A172 (cell line): ENCODE measurements at regions not wholly inside any gene's neighbourhood (a gene's known extent, or its start where the extent isn't known, plus 50 kb on each side); places are given as distances from the start of the nearest gene placed in this dataset.
A peak's percentile ranks its signal among the peaks of the same experiment; 100 is the strongest.
"Not testable (repeated sequence)": the region's sequence is repeated elsewhere in the genome, so short reads cannot be mapped to it uniquely, and the experiment has no call there.

Source experiments
- DNase-seq: peaks from one replicate; pipeline ENCODE4 v3.0.0-alpha.2; 2015; ENCODE audit warnings: low spot score

DNA sequence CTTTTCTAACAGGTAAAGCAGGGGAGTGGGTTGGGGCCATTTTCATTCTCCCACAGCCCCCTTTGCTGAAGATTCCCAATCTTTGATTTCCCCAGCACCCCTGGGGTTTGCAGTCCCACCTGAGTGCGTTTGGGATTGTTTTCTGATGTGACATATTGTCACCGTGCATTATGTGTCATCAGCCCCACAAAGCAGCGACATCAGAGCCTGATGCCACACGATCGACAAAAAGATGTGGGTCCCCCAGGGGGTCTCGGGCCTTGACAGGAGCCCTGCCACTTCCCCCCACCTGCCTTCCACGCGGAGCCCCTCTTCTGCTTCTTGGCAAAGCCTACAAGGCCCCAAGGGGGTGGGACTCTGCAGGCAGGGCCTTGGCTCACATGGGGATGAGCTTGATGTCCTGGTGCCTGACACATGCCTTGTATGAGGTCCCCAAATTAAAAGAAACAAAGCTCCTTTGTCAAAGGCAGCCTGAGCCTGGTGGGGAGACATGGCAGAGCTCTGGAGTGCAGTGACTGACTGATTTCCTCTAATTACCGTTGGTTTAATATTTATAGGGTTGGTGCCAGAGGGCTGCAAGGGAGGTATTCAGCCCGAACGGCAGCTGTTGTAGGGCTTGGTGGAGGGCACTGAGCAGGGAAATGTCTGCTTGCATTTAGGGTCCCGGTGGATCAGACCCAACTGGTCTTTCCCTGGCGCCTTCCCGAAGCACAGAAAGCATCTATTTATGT, 149.2 kb downstream of the MIAT start:
- no peak for DNase-seq

DNA sequence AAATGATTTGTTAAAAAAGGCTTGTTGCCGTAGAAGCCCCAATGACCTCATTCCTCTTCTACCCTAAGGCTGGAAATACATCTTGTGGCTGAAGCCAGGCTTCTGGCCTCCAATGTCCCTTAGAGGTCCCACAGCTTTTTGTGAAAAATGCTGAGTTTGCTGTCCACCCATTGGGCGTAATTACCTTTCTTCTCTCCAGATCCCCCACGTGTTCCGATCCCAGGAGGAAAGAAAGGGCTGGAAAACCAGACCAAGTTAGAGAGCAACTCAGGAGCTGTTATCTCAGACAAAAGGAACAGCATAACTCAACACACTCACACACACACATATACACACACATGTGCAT, 154.2 kb downstream of the MIAT start:
- DNase-seq = no peak

DNA sequence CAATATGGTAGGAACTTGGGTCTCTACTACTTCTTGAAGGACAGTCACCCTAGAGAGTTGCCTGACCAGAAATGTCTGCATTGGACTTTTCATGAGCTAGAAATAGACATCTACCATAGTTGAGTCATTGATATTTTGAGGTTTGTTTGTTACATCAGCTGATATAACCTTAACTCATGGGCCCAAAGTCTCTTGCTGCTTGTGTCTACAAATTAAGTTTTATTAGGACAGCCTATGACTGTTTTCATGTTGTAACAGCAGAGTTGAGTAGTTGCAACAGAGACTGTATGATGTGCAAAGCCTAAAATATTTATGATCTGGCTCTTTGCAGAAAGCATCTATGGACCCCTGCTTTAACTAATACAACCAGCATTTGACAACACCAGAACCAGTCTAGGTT, 155.3 kb downstream of the MIAT start:
- DNase-seq = no peak

DNA sequence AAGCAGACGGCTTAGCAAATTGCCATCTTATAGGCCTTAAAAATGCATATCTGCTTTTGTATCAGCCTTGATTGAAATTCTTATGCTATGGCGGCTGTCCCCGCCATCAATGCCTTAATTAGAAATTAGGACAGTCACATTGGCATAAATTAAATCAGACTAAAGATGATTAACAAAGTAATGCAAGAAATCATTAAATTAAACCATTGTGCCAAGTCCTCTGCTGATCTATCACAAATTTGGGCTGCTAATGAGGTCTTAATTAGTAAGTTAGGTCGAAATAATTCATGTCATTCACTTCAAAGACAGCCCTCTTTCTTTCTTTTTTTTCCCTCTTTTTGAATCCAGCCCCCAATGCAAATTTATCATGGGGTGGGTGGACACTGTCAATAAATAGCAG, 159.3 kb downstream of the MIAT start:
- DNase-seq = no peak

DNA sequence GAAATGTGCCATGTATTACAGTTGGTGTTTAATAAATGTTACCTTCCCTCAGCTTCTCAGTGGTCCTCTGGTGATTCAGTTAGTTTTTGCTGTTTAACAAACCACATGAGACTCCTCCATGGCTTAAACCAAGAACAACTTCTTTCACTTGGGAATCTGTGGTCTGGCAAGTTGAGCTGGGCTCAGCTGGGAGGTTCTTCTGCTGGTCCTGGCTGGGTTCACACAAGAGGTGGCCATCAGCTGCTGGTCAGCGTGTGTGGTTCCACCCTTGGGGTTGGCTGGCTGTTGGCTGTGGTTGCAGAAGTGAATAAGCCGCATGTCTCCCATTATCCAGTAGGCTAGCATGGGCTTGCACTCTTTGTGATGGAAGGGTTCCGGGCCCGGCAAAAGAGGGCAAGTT, 160.5 kb downstream of the MIAT start:
- DNase-seq = no peak

DNA sequence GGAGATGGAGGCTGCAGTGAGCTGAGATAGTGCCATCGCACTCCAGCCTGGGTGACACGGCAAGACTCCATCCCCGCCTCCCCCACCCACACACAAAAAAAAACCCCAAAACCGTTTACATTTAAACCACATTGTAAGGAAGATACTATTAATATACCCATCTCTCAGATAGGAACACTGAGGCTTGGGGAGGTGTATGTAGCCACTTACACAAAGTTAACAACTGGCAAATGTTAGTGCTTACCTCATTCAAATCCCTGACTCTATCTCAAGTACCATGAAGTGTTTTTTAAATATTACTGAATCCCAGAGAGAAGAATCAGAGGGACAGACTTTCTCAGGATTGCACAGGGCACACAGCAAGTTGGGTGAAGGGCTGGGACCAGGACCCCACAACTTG, 164.5 kb downstream of the MIAT start:
- DNase-seq = no peak

DNA sequence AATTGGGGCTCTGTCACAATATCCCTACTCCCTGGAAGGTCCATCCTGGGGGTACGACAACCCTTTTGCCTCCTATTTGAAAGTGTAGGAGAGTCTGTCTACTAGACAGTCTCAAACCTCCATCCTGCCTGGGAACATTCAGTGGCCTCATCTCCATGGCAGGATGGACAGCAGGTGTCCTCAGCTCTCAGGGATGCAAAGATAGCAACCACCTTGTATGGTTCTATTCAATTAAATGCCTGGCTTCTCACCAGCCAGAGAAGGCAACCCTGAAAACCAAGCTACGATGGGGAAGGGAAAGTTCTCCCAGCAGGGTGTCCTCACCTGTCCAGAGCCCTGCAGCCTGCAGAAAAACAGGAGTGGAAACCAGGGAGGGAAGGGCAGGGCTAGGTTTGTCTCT, 164.9 kb downstream of the MIAT start:
- DNase-seq = no peak

DNA sequence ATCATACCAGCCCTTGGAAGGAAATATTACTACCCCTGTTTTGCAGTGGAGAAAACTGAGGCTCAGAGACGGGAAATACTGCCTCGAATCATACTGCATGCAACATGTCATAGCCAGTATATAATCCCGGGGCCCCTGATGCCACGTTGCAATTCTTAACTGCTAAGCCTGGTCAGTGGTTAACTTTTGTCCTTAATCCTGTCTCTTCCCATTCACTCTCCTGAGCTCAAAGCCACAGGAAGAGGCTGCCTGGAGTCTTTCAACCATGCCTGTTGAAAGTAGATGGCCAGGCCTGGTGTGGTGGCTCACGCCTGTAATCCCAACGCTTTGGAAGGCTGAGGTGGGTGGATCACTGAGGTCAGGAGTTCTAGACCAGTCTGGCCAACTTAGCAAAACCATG, 166.6 kb downstream of the MIAT start:
- DNase-seq = no peak

DNA sequence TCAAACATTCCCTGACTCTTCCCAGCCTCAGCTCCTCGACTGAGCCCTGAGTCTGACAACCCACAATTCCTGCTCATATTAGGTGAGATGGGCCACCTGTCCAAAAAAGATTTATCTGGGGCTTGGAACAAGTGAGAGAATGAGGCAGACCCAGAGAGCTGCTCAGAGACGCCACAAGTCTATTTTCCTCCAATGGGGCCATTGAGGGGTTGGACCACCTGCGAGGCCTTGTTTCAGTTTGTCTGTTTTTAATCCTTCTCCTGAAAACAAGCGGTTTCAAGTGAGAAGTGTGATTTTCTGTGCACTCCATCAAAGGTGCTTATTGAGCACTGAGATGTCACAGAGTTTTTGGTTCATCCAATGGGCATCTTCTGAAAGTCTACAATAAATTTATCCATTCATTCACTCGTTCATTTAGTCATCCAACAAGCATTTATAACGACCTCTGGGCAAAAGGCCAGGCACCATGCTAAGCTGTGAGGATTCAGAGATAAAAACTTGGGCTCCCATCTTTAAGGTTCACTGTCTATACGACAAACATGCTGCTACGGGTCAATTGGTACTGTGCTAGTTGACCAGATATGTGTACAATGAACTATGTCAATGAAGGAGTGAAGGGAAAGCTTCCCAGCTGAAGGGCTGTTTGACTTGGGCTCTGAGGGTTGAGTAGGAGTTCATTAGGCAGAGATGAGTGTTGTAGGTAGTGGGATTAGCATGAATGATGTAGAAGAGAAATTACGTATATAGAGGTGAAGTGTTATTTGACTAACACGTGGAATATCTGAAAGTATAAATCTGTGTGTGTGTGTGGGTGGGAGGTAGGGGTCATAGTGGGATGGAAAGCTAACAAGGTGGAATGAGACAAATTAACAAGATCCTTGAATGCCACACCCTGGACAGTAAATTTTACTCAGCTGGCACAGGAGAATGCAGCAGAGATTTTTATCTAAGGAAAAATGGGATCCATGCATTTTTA, 168.9 kb downstream of the MIAT start:
- DNase-seq = no peak

DNA sequence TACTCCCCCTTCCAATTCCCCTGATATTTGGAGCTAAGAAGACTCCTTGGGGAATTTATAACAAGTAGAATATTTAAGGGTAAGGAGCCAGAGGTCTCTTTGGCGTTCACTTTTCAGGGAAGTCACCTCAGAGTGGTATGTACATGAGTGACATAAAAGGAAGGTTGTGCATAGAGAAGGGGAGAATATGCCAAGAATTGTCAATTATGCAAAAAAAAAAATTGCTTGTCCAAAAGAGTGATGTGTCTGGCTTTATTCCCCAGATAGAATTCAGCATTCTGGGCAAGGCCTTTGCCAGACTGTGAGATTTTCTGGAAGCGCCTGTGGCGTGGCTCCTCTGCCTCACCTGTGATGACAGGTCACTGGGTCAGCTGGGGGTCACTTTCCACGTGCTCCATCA, 170.2 kb downstream of the MIAT start:
- no peak for DNase-seq

DNA sequence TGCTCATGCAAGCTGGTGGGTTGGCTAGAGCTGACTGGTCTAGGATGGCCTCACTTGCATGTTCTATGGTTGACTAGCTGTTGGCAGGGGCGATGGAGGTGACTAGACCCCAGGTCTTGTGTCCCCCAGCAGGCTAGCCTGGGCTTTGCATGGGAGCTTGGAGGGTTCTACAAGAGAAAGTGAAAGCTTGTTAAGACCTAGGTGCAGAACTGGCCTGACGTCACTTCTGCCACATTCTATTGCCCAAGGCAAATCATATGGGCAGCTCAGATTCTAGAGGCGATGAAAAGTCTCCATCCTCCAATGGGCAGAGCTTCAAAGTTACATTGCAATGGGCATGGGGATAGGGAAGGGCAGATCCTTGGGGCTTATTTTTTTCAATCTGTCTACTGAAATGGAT, 170.9 kb downstream of the MIAT start:
- DNase-seq = no peak

DNA sequence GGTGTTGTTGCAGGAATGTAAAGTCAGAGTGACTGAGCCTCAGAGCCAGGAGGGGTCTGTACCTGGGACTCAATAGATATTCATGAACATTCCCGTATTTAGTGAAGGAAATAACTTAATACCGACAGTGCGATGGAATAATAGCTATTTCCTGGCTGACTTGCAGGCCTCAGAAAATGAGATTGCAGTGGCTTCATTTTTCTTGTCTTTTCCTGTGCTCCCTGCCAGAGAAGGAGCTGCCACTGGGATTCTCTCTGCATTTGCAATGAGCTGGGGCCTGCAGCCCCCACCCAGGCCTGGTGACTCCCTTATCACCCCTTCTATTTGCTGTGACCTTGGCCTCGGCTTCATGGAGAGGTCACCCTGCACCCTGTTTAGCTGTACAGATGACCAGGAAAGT, 173.4 kb downstream of the MIAT start:
- no peak for DNase-seq

DNA sequence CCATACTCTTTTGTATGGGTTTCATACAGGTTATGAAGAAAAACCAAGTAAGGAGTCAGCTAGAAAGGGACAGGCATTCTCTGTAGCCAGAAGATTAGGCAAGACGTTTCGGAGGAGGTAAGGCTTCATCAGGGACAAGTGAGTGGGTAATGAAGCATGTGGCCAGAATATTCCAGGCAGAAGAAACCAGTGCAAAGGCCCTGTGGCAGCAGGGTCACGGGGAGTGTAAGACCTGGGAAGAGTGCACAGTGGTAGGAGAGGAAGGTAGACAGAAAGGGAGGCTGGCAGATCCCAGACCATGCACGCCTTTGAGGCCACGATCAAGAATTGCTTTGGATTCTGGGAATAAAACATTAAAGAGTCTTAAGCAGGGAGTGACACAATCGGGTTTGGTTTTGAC, 177.6 kb downstream of the MIAT start:
- no peak for DNase-seq

DNA sequence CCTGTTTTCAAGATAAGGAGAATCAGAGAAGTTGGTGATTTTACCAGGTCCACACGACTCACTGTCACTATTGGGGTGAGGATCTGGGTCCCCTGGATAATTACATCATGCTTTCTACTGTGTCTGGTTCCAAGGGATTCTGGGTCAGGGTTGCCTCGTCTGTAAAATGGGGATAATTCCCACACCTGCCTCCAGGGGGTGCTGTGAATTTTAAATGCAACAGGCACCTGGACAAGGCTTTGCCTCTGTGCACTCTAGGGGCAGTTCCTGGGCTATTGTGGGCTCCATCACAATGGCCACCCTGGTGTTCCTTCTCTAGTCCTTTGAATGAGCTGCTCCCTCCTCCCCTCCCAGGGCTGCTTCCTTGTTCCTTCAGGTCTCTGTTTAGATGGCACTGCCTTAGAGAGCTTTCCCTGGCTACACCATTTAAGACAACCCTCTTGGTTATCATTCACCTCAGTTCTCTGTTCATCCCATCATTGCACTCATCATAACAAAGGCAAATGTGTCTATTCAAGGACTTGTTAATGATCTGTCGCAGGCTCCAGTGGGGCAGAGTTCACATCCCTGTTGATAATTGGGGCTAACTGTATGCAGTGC, 178.6 kb downstream of the MIAT start:
- peak; percentile 28 for DNase-seq

DNA sequence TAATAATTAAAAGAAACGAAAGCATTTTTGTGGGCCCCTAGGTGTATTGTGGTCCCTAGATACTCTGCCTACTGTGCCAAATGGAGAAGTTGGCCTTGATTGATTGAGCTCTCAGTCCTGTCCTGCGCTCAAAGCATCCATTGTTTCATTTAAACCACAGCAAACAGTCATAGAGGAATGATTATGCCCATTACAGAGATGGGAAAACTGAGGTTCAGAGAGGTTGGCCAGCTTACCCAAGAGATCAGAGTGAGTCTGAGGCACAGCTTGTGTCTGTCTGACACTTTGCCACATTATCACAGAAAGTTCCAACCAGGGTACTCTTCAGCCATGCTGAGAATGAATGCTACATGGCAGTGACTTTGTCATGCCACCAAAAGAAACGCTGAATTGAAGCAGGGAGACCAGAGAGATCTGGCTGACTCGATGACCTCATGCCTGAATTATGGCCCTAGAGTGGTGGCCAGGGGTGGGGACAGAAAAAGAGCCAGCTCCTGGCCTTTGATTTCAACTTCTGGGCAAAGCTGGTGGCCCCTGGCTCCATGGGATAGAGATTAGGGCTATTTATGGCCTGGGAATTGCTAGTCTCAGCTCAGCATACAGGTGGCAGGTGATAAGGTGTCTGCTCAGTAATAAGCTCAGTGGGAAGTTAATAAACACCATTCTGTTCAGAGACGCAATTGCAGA, 180.5 kb downstream of the MIAT start:
- DNase-seq = no peak

DNA sequence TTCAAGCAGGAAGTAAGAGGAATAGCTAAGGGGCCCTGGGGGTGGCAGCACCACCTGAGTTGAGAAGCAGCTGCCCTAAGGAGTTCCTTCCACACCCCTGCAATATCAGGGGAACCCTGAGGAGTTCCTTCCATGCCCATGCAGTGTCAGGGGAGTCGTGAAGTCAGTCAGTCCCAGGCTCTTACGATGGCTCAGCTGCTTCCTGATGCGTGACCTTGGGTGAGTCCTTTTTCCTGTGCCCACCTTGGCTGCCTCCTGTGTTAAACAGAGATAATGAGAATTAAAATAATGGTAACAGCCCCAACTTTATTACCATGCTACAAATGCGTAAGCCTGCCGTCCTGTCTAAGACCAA, 181.1 kb downstream of the MIAT start:
- no peak for DNase-seq

DNA sequence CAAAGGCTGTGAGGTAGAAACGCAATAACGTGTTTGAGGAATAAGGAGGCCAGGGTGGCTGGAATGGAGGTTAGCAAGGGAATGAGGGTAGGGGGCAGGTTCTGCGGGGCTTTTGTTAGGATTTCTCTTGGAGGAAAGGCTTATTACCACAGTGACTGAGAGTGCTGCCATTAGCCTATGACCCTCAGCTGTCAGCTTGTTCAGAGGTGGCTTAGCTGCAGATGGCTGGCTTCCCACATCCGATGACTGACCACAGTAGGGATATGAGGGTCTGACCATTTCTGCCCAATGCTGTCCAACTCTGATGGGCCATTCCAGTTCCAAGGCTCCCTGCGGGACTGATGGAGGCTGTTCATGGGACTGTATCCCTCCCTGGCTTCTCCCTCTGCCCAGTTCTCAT, 181.8 kb downstream of the MIAT start:
- DNase-seq = no peak

DNA sequence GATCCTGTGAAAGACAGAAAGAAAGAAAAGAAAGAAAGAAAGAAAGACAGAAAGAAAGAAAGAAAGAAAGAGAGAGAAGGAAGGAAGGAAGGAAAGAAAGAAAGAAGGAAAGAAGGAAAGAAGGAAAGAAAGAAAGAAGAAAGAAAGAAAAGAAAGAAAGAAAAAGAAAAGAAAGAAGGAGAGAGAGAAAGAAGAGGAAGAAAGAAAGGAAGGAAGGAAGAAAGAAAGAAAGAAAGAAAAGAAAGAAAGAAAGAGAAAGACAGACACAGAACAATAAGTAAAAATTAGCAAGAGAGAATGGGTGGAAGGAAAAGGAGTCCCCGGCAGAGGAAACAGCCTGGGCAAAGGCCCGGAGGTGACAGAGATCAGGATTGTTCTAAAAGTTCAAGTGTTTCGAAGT, 183.4 kb downstream of the MIAT start:
- DNase-seq = not testable (repeated sequence)

DNA sequence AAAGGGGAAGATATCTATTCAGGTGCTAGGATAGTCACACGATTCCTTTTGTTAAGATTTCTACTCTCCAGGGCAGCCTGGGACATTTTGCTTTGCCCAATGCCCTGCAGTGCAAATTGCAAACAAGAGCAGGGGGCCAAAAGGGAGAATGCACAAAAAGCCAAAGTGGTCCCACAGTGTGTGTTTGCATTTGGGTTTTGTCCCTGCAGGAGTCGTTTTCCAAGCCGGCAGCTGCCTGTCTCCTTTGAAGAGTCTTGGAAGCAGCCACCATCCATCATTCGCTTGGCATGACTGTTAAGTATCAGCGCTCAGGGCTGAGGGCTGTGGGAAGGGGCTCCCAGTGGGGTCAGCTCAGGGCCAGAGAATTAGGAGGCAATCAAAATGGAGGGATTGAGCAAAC, 184.7 kb downstream of the MIAT start:
- DNase-seq = no peak

DNA sequence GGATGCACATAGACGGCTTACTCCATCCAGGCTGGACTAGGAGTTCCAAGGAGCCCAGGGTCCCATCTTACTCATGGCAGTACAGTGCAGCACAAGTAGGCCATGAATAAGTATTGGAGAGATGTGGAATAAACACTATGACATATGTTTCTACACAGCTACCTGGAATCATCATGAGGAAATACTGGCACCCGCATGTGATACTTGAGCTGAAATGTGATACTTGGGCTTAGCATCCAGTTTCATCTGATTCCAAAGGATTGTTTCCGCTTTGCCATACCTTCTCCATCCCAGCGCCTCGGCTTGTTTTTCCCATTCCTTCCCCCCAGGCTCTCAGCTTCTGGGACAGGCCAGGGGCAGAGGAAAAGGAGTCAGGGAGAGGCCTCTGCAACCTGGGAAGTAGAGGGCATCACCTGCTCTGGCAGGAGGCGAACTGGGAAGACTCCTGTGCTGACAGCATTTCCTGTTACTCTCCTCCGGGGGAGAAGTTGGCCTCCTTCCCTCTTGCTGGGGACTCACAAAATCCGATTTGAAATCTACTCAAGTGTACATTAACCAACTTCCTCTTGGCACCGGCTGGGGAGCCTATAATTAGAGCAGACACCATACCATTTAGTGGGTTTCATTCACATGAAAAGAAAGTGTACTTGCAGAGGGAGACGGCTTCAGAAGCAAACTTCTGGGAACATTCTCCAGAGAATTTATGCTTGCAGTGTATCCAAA, 187.8 kb downstream of the MIAT start:
- no peak for DNase-seq

DNA sequence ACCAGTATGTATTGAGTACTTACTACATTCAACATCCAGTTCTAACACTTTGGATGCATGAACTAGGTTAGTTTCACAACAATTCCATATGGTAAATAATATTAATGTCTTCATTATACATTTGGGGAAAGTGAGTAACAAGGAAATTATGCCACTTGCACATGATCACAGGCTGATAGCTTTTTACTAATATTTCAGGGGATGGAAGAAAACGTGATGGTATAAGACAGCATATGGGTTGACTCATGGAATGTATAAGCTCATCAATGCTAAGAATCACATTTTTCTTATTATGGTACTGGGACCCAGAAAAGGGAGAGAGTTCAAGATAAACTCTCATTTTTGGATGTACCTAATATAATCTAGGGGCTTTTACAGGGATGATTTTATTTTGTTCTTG, 188.7 kb downstream of the MIAT start:
- DNase-seq = no peak

DNA sequence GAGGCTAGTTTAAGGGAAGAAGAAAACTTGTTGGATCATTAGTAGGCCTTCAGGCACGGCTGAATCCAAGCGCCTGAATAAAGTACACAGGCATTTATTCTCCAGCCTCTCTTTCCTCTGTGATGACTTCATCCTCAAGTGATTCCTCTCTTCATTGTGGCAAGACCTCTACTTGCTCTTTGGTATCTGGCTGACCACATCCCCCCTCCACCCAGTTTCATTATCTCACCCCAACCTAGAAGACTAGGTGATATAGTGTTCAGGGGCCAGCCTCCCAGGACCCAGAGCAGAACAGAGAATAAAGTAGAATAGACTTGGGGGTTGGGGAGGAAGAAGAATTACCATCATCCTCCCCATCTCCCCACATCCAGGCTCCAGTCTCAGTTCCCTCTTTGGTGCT, 189.3 kb downstream of the MIAT start:
- peak; percentile 50 for DNase-seq
